Psoas muscle (tissue), 7 donors: ENCODE measurements at regions not wholly inside any gene's neighbourhood (a gene's known extent, or its start where the extent isn't known, plus 50 kb on each side); places are given as distances from the start of the nearest gene placed in this dataset.

Source experiments
- ATAC-seq, 4 donors: fragments of 200-7000 bp; cut with Tn5 transposase; one replicate each; pipeline ENCODE4 v1.9.1; 2020; ENCODE audit warnings: moderate library complexity in 3 of 4, mild to moderate bottlenecking in 2 of 4
- DNase-seq, 2 donors: peaks; one replicate each; pipeline ENCODE4 v3.0.0-alpha.2; 2020
- H3K27ac ChIP-seq: fragments of 200-600 bp; one replicate; pipeline ENCODE4 v1.8.0; 2022
- H3K27me3 ChIP-seq, 3 donors: fragments of 200-600 bp in 1 of 3; one replicate each; pipeline versions ENCODE4 v1.6.1 to v1.8.0; 2013 to 2022; ENCODE audit warnings: low read length in 2 of 3, mild to moderate bottlenecking in 2 of 3, moderate library complexity in 1 of 3; ENCODE audit not compliant: insufficient read depth in 3 of 3
- H3K36me3 ChIP-seq, 2 donors: fragments of 200-600 bp in 1 of 2; one replicate each; pipeline versions ENCODE4 v1.6.1 to v1.8.0; 2013 to 2022; ENCODE audit warnings: low read depth in 1 of 2, mild to moderate bottlenecking in 1 of 2, moderate library complexity in 1 of 2; ENCODE audit not compliant: insufficient read depth in 1 of 2
- H3K4me1 ChIP-seq: fragments of 200-600 bp; one replicate; pipeline ENCODE4 v1.8.0; 2022
- H3K4me3 ChIP-seq: fragments of 200-600 bp; one replicate; pipeline ENCODE4 v1.8.0; 2022; ENCODE audit warnings: mild to moderate bottlenecking
- H3K9me3 ChIP-seq: fragments of 200-600 bp; one replicate; pipeline ENCODE4 v1.8.0; 2022
- CTCF ChIP-seq: fragments of 200-600 bp; IDR thresholded peaks from one replicate; pipeline ENCODE4 v1.8.0; 2022; ENCODE audit warnings: antibody characterized with exemption
- WGBS, 3 donors: extraction: QIAGEN DNeasy Blood & Tissue Kit; methylation state at CpG; one replicate each; pipeline versions ENCODE4 v1.1.6 to v1.1.7; 2013; 5-methylcytosine and 5-hydroxymethylcytosine counted together
- intact Hi-C, 2 donors: fragments of 100-400 bp; cut with DNase I; formaldehyde crosslinking; loops; one replicate each; pipeline versions ENCODE4 v1.11.0 to v1.14.2; 2022
- donor health status: healthy with polysubstance abuse.
- donor health status: DM: no; HTN: no; CAD: no; lungs with moderate emphysema.
- donor health status: Bipolar disorder and iron deficiency.
- donor health status: healthy.
- donor health status: DM: yes; HTN: yes; CAD: no.
- donor health status: DM: no; HTN: no; CAD: no.
- donor health status: DM: yes; HTN: yes; CAD: no.

- H3K4me1 ChIP-seq: no peaks in the 10 kb centered on the region
- no peaks in the 10 kb centered on the region for H3K36me3 ChIP-seq
- 79 to 86% (median 85%) methylated on average over 4 of the region's 4 CpGs for WGBS, 3 donors
- H3K9me3 ChIP-seq: no peaks in the 10 kb centered on the region
- intact Hi-C loops: no loop called here
- DNase-seq (no peak), ATAC-seq (no peak)
- TF ChIP-seq CTCF: no peak
- H3K4me3 ChIP-seq: no peak overlapping the region
- no peak overlapping the region for H3K27ac ChIP-seq
- no peaks in the 10 kb centered on the region for H3K27me3 ChIP-seq
Measured at GRCh38 chr10:43818687-43819086, 170.0 kb upstream of the ZNF32 start.

GRCh38 chr10:43817368-43817767, 168.7 kb upstream of the ZNF32 start:
- no peaks in the 10 kb centered on the region for H3K4me1 ChIP-seq
- peak in 1 of 4 donors; percentile 29 for ATAC-seq
- no peaks in the 10 kb centered on the region for H3K9me3 ChIP-seq
- intact Hi-C loops: no loop called here
- no peak for TF ChIP-seq CTCF
- WGBS, 3 donors: 83 to 85% (median 85%) methylated on average over 4 of the region's 4 CpGs
- no peaks in the 10 kb centered on the region for H3K36me3 ChIP-seq
- H3K27ac ChIP-seq: no peak overlapping the region
- H3K27me3 ChIP-seq: no peaks in the 10 kb centered on the region
- no peak for DNase-seq
- H3K4me3 ChIP-seq: no peak overlapping the region

GRCh38 chr10:43816351-43817321, 168.0 kb upstream of the ZNF32 start:
- intact Hi-C loops: no loop called here

GRCh38 chr10:43815181-43815885, 166.7 kb upstream of the ZNF32 start:
- TF ChIP-seq CTCF: no peak
- no peak for DNase-seq
- Histone ChIP-seq H3K4me3 (no peak overlapping the region), H3K9me3 (no peaks in the 10 kb centered on the region), H3K27me3 (no peaks in the 10 kb centered on the region), H3K36me3 (no peaks in the 10 kb centered on the region), H3K27ac (peak overlapping the region; percentile 11), H3K4me1 (no peaks in the 10 kb centered on the region)
- ATAC-seq: no peak
- WGBS, 3 donors: 97 to 99% (median 98%) methylated on average over 2 of the region's 2 CpGs
- intact Hi-C loops: no loop called here

More at GRCh38 chr10:43816351-43817321, 168.0 kb upstream of the ZNF32 start:
- no peak for DNase-seq
- Histone ChIP-seq H3K4me3 (no peak overlapping the region), H3K4me1 (no peaks in the 10 kb centered on the region), H3K27ac (peak overlapping the region; percentile 11), H3K36me3 (no peaks in the 10 kb centered on the region), H3K27me3 (no peaks in the 10 kb centered on the region), H3K9me3 (no peaks in the 10 kb centered on the region)
- no peak for TF ChIP-seq CTCF
- 44 to 51% (median 48%) methylated on average over 10 of the region's 10 CpGs for WGBS, 3 donors
- ATAC-seq: peak in 3 of 4 donors; percentile 22 to 67 (median 34)
